VCaP (cell line): ENCODE measurements at regions not wholly inside any gene's neighbourhood (a gene's known extent, or its start where the extent isn't known, plus 50 kb on each side); places are given as distances from the start of the nearest gene placed in this dataset.

ENCODE experiments used
- H3K27ac ChIP-seq: fragments of 450-650 bp; 2 replicates; pipeline ENCODE4 v1.5.1; 2017
- TF ChIP-seq, protein P1 (sequence below): fragments of 450-650 bp; conservative IDR thresholded peaks from 2 replicates; pipeline ENCODE4 v1.5.1; 2017; ENCODE audit warnings: mild to moderate bottlenecking, moderate library complexity

DNA sequence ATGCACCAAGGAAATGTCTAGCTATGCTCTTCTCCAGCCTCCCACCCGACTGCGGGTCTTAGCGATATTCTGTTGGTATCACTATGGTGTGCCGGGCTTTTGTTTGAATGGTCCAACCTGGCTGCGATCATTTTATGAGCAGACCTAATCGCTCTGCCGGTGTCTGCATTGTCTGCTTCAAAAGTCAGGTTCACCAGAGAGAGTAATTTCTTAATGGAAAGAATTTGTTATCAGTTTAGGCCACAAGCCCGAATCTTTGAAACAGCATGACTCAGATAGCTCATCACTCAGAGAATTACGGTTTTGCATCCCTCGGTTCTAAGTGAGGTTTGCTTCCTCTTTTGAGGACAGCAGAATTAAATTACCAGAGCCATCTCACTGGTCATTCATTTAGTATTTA lies 521.0 kb upstream of the ARID1B start:
- TF ChIP-seq, protein P1, sequence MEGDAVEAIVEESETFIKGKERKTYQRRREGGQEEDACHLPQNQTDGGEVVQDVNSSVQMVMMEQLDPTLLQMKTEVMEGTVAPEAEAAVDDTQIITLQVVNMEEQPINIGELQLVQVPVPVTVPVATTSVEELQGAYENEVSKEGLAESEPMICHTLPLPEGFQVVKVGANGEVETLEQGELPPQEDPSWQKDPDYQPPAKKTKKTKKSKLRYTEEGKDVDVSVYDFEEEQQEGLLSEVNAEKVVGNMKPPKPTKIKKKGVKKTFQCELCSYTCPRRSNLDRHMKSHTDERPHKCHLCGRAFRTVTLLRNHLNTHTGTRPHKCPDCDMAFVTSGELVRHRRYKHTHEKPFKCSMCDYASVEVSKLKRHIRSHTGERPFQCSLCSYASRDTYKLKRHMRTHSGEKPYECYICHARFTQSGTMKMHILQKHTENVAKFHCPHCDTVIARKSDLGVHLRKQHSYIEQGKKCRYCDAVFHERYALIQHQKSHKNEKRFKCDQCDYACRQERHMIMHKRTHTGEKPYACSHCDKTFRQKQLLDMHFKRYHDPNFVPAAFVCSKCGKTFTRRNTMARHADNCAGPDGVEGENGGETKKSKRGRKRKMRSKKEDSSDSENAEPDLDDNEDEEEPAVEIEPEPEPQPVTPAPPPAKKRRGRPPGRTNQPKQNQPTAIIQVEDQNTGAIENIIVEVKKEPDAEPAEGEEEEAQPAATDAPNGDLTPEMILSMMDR, result no peak
- no peak overlapping the region for H3K27ac ChIP-seq

DNA sequence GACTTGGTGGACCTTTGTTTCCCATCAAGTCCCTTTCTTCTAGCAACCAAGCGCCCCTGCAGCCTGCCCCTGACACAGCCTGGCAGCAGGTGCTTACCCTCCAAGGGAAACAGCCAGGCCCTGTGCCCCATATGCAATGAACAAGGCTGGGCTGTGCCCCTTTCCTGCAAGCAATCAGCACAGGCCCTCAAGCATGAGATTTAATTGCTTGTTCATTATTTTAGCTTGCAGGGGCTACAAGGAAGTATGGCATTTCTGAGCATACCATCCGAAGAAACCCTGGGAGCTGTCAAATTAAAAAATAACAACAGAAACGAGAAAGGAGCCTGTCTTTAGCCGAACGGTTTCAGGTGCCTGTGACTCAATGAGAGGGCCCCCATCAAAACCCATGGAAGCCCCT lies 522.9 kb upstream of the ARID1B start:
- H3K27ac ChIP-seq, result no peak overlapping the region
- TF ChIP-seq, protein P1, result no peak

DNA sequence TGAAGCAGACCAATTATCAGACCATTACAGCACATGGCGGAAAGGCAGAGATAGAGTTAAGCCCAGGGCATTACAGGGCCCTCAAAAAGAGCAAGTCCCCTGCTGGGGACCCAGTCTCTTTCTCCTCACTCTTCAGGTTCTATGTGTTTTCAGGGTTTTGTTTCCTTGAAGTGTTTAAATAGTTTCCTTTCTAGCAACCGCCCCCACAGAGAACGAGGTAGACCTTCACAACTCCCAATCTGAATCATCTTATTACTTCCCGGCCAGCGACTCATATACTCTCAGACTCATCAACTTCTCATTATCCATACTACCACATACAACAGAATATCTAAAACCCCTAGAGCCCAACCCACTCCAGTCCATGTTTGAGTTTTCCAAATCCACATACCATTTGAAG lies 526.6 kb upstream of the ARID1B start:
- TF ChIP-seq, protein P1, result no peak
- no peak overlapping the region for H3K27ac ChIP-seq

DNA sequence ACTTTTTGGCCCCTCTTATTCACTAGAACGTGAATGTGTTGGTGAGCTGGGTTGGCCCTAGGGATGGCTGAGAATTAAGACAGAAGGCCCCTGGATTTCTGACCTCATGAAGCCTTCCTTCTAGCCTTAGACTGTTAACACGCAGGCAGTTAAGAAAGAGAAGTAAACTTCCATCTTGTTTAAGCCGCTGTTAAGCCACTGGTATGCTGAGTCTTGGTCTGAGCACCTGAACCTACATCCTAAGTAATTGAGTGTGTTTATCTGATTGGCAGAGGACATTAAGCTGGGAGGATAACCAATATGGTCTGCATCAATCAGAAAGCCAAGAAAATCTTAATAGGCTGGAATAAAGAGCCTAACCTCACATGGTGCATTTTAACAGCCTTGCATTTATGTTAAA lies 535.0 kb upstream of the ARID1B start:
- no peak overlapping the region for H3K27ac ChIP-seq
- TF ChIP-seq, protein P1, result no peak

DNA sequence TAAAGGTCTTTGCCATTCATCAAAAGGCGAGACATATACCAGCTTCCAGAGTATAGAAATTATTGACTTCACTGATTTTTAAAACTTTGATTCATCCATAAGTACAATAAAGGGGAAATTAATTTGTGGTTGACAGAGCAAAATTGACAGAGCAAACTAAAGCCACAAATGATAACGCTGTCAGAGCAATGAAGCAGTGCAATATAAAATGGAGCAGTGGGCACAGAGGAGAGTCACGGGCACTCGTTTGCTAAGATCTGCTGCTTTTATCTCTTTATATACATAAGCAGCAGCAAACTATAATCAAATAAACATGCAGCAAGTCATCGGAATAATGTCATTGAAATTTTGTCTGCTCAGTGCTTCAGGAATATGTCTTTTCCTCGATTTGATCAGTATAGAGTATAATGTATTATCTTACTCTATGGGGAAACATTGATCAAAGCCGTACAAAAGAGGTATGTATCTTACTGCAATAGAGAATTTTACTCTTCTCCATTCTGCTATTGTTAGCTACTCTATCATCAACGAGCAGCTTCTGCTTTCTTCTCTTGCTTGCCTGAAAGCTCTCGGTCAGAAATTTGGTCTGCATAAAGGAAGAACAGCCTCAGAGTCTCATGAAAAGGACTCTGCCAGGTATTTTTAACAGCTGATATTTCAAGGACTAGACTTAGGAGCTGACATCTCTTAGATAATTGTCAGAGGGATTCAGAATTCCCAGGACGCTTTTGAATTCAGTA lies 546.0 kb upstream of the ARID1B start:
- TF ChIP-seq, protein P1, result no peak
- no peak overlapping the region for H3K27ac ChIP-seq

DNA sequence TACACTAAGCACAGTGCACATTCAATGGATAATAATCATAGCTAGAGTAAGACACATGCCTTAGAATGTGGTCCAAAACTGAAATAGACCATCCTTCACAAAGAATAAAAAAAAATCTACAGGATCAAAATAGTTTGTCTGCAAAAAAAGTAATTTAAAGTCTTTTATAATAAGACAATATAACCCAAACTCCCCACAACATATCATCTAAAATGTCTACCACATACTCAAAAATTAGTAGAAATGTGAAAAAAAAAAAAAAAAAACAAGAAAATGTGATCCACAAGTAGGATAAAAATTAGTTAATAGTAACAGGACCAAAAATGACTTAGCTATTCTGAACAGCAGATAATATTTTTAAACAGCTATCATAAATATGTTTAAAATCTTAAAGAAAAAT lies 557.2 kb upstream of the ARID1B start:
- TF ChIP-seq, protein P1, result no peak
- no peak overlapping the region for H3K27ac ChIP-seq

DNA sequence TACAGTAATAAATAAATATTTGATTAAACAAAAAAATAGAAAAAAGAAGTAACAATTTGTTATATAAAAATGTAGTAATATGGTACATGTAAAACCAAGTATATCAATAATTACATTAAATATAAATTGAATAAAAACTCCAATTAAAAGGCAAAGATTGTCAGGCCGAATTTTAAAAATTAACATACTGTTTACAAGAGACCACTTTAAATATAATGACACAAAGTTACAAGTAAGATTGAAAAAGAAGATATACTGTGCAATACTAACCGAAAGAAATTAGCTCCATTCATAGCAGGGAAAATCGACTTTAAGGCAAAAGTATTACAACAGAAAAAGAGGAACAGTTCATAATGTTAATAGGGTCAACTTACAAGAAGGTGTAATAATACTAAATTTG lies 571.5 kb upstream of the ARID1B start:
- no peak overlapping the region for H3K27ac ChIP-seq
- TF ChIP-seq, protein P1, result no peak
